GM12864 (cell line): ENCODE measurements at regions not wholly inside any gene's neighbourhood (a gene's known extent, or its start where the extent isn't known, plus 50 kb on each side); places are given as distances from the start of the nearest gene placed in this dataset.

Source experiments
- DNase-seq: peaks from one replicate; pipeline ENCODE4 v3.0.0-alpha.2; 2011; ENCODE audit warnings: low read depth
- H3K4me3 ChIP-seq: 2 replicates; pipeline ENCODE4 v1.5.1; 2011; ENCODE audit warnings: mild to moderate bottlenecking, low read depth, low read length, control low read depth
- CTCF ChIP-seq: IDR thresholded peaks from 2 replicates; pipeline ENCODE4 v1.5.1; 2011; ENCODE audit warnings: low read depth, mild to moderate bottlenecking, moderate library complexity, low read length, control low read depth, inconsistent platforms; ENCODE audit errors: missing control alignments

- H3K4me3 ChIP-seq: no peak overlapping the region
- DNase-seq: no peak
- TF ChIP-seq CTCF: no peak
These were observed 1884.1 kb upstream of the CDH6 start for GRCh38 chr5:29309359-29309758.

- no peak overlapping the region for H3K4me3 ChIP-seq
- DNase-seq: no peak
- no peak for TF ChIP-seq CTCF
These were observed 1886.0 kb upstream of the CDH6 start for GRCh38 chr5:29307478-29307877.

GRCh38 chr5:29304545-29304944, 1888.9 kb upstream of the CDH6 start:
- TF ChIP-seq CTCF: no peak
- DNase-seq: no peak
- H3K4me3 ChIP-seq: no peak overlapping the region

- H3K4me3 ChIP-seq: no peak overlapping the region
- no peak for TF ChIP-seq CTCF
- DNase-seq: no peak
These were observed 1896.9 kb upstream of the CDH6 start for GRCh38 chr5:29296548-29296947.

GRCh38 chr5:29277642-29278041, 1915.8 kb upstream of the CDH6 start:
- no peak for DNase-seq
- TF ChIP-seq CTCF: no peak
- H3K4me3 ChIP-seq: no peak overlapping the region

GRCh38 chr5:29276371-29276770, 1917.1 kb upstream of the CDH6 start:
- no peak overlapping the region for H3K4me3 ChIP-seq
- TF ChIP-seq CTCF: no peak
- DNase-seq: no peak

- TF ChIP-seq CTCF: no peak
- no peak overlapping the region for H3K4me3 ChIP-seq
- DNase-seq: no peak
These were observed 1929.6 kb upstream of the CDH6 start for GRCh38 chr5:29263915-29264351.
